ENCODE measurements at regions not wholly inside any gene's neighbourhood (a gene's known extent, or its start where the extent isn't known, plus 50 kb on each side); places are given as distances from the start of the nearest gene placed in this dataset.

DNA sequence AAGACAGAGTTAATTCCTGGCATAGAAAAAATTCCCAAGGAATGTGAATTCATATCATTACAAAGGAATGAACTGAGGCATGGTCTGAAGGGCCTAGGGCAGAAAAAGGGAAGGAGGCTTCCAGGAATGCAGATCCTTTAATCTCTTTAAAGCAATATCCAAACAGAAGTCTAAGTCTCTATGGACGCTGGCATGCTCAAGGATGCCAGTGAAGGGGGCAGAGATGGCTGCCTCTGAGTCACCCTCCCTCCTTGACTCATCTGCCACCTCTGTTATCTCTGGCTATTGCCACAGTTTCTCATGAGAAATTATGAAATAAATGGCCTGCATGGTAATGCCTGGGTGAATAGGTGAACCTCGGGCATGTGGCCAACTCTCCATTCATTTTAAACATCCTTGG lies 96.3 kb upstream of the BCL6 start:
- TF ChIP-seq, protein P1, sequence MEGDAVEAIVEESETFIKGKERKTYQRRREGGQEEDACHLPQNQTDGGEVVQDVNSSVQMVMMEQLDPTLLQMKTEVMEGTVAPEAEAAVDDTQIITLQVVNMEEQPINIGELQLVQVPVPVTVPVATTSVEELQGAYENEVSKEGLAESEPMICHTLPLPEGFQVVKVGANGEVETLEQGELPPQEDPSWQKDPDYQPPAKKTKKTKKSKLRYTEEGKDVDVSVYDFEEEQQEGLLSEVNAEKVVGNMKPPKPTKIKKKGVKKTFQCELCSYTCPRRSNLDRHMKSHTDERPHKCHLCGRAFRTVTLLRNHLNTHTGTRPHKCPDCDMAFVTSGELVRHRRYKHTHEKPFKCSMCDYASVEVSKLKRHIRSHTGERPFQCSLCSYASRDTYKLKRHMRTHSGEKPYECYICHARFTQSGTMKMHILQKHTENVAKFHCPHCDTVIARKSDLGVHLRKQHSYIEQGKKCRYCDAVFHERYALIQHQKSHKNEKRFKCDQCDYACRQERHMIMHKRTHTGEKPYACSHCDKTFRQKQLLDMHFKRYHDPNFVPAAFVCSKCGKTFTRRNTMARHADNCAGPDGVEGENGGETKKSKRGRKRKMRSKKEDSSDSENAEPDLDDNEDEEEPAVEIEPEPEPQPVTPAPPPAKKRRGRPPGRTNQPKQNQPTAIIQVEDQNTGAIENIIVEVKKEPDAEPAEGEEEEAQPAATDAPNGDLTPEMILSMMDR (IDR thresholded peaks at IDR 0.05; ENCODE audit: insufficient read depth, low read depth, low read length): no peak
- peak; percentile 71 for DNase-seq (ENCODE audit: low read depth)
- H3K4me3 ChIP-seq (ENCODE audit: low read depth, low read length): no peak overlapping the region

DNA sequence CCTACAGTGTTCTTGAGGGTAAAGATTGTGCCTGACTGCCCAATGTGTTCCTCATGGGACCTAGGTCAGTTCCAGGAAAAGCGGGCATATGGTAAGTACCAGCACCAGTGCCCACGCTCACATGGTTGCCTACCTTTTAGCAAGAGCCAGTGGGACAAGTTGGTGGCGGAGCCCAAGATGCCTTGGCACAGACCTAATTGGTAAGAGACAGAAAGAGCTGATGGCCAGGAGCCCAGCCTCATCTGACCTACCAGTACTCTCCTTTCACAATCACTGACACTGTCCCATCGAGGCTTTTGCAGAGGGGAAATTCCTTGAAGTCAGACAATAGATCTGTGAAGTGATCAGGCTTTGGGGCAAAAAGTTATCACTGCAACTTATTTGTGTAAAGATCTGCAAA lies 98.4 kb upstream of the BCL6 start:
- TF ChIP-seq, protein P1 (IDR thresholded peaks at IDR 0.05; ENCODE audit: insufficient read depth, low read depth, low read length): no peak
- DNase-seq (ENCODE audit: low read depth): no peak

DNA sequence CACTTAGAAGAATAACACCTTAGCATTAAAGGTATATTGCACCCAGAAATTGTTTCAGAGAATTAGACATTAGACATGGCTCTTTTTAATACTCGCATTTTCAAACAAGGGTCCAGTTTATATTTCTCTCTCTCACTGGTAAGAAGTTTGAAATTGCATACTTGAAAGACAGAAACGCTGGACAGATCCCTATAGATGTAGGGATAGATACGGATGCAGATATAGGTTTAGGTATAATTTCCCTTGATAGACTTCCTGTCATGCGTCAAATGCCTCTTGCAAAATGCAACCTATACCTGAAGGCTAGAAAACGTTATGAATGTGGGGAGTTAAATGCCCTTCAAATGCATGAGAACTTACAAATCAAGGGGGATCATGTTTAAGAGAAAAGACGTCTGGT lies 99.4 kb upstream of the BCL6 start:
- TF ChIP-seq, protein P1 (IDR thresholded peaks at IDR 0.05; ENCODE audit: insufficient read depth, low read depth, low read length): no peak
- H3K4me3 ChIP-seq (ENCODE audit: low read depth, low read length): no peak overlapping the region
- no peak for DNase-seq (ENCODE audit: low read depth)

More for the DNA sequence above, 98.4 kb upstream of the BCL6 start:
- H3K4me3 ChIP-seq (ENCODE audit: low read depth, low read length): no peak overlapping the region

DNA sequence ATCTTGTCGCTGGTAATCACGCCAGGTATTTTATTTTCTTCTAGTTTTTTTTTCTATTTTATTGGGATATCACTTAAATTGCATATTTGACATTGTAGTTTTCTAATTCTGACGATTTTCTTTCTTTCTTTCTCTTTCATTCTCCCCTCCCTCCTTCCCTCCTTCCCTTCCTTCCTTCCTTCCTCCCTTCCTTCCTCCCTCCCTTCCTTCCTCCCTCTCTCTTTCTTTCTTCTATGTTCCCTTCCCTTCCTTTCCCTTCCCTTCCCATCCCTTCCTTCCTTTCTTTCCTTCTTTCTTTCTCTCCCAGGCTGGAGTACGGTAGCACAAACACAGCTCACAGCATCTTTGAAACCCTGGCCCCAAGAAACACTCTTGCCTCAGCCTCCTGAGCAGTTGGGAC lies 100.6 kb upstream of the BCL6 start:
- TF ChIP-seq, protein P1 (IDR thresholded peaks at IDR 0.05; ENCODE audit: insufficient read depth, low read depth, low read length): no peak
- DNase-seq (ENCODE audit: low read depth): no peak
- no peak overlapping the region for H3K4me3 ChIP-seq (ENCODE audit: low read depth, low read length)

GRCh38 chr3:187848401-187848800 lies 103.1 kb upstream of the BCL6 start:
- no peak for DNase-seq (ENCODE audit: low read depth)
- no peak overlapping the region for H3K4me3 ChIP-seq (ENCODE audit: low read depth, low read length)
- TF ChIP-seq, protein P1 (IDR thresholded peaks at IDR 0.05; ENCODE audit: insufficient read depth, low read depth, low read length): no peak

DNA sequence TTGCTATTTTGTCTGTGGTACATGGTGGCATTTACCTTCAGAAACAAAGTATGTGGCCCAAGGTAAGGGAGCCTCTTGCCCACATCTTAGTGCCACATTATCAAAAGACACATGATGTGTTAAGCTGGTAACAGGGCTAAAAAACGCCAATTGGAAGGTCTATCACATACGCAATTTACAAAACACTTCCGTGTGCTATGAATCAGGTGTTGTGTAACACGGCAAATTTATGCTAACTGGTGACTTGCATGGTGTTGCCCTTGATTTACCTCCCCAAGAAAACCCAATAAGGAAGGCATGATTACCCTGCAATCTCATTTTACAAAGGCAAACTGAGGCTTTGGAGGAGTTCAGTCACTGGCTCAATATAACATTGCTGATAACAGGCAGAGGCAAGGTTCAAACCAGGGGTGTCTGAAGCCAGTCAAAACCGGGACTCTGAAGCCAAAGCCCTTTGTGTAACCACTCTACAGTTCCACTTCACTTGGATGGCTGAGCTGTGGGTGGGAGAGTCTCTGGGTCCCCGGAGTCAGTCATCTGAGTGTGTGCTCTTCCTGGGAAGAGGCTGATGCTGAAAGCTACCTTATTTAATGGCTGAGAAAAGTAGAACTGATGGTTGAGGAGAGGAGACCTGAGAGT lies 103.9 kb upstream of the BCL6 start:
- DNase-seq (ENCODE audit: low read depth): no peak
- TF ChIP-seq, protein P1 (IDR thresholded peaks at IDR 0.05; ENCODE audit: insufficient read depth, low read depth, low read length): no peak
- H3K4me3 ChIP-seq (ENCODE audit: low read depth, low read length): no peak overlapping the region

Data from fibroblast of villous mesenchyme (primary cell).